Brain microvascular endothelial cell (primary cell): ENCODE measurements at regions not wholly inside any gene's neighbourhood (a gene's known extent, or its start where the extent isn't known, plus 50 kb on each side); places are given as distances from the start of the nearest gene placed in this dataset.

ENCODE experiments used
- DNase-seq: peaks from one replicate; pipeline ENCODE4 v3.0.0-alpha.2; 2020
- H3K27ac ChIP-seq: fragments of 250-450 bp; sonication (Bioruptor Pico); 2 replicates; pipeline ENCODE4 v1.5.1; 2020; ENCODE audit warnings: mild to moderate bottlenecking, moderate library complexity
- H3K27me3 ChIP-seq: fragments of 250-450 bp; sonication (Bioruptor Pico); replicated peaks from 2 replicates; pipeline ENCODE4 v1.5.1; 2020; ENCODE audit warnings: mild to moderate bottlenecking
- H3K36me3 ChIP-seq: fragments of 250-450 bp; sonication (Bioruptor Pico); replicated peaks from 2 replicates; pipeline ENCODE4 v1.5.1; 2020; ENCODE audit warnings: mild to moderate bottlenecking
- H3K4me3 ChIP-seq: 2 replicates; pipeline ENCODE4 v1.5.1; 2011; ENCODE audit warnings: low read depth, mild to moderate bottlenecking, control low read depth, low read length, moderate library complexity
- CTCF ChIP-seq: IDR thresholded peaks from 2 replicates; pipeline ENCODE4 v1.5.1; 2011; ENCODE audit warnings: low read depth, mild to moderate bottlenecking, moderate library complexity, low read length, control low read depth, inconsistent platforms; ENCODE audit errors: missing control alignments
- in situ Hi-C: cut with HindIII; loops from 2 replicates; pipeline ENCODE4 v1.10.0; 2017; ENCODE audit warnings: low sequenced_read_pairs, low pct_ligation_motif_present

DNA sequence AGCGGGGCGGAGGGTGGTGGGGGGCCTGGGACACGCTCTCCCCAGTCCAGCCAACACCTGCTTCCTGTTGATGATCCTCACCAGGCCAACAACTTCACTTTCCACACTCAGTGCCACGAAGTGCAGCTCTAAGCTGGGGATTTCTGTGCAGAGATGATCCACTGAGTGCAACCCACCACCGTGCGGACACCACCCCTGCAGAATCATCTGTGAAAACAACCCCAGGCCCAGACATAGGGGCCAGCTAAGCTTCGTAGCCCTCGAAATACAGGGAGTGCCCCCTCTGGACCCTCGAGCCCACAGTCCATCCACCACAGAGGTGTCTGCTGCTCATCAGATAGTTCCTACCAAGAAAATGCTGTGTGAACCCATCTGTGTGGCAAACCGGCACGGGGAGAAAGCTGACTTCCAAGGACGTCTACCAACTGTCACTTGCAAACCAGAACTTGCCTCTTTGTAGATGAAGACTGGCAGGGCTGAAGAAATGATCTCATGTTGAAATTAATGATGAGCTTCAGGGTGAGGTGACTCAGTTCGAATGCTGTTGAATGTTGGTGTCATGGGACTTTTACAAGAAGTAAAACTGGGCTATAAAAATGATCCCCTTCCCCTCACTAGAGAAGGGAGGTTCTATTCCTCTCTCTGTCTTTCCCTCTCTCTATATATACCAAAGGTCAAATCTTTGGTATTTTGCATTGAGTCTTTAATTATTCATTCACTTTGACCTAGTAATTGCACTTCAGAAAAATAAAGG lies 73.4 kb downstream of the MYEOV start:
- Histone ChIP-seq H3K36me3 (no peaks in the 10 kb centered on the region), H3K4me3 (no peak overlapping the region), H3K27me3 (no peaks in the 10 kb centered on the region), H3K27ac (no peak overlapping the region)
- in situ Hi-C loops, result no loop called here
- DNase-seq, result no peak
- TF ChIP-seq CTCF, result no peak

DNA sequence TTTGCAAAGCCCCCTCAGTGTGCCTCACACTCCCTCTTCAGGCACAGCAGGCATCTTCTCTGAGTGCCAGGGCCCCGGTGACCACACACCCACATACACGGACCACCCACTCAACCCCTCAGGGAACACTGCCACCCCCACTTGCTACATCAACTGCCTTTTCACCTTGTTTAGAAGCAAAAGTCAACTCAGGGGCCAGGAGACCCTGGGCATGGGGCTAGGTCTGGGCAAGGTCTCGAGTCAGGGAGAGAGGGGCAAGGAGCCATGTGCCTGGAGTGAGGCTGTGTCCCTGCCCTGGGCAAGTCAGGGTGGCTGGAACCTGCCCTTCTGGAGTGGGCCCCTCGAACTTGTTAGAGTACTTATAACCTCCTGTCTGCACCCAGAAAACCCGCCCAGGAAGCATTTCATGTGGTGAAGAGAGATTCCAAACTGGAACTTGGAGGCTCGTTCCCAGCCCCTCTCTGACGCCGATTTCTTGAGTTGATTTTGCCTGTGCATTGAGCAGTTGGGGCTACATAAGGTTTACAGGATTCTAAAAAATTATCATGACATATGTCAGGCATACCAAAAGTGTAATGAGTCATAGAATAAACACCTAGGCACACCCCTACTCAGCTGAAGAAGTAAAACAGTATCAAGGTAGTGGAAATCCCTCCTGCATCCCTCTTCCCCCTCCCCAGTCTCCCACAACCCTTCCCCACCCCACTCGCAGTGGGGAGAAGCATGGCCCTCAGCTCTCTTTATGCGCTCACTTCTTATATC lies 74.3 kb downstream of the MYEOV start:
- Histone ChIP-seq H3K36me3 (no peaks in the 10 kb centered on the region), H3K27me3 (no peaks in the 10 kb centered on the region), H3K4me3 (no peak overlapping the region), H3K27ac (no peak overlapping the region)
- in situ Hi-C loops, result no loop called here
- TF ChIP-seq CTCF, result no peak
- no peak for DNase-seq

GRCh38 chr11:69369210-69369825 lies 75.4 kb downstream of the MYEOV start:
- in situ Hi-C loops, result no loop called here
- no peak for TF ChIP-seq CTCF
- no peaks in the 10 kb centered on the region for H3K27me3 ChIP-seq
- no peak for DNase-seq
- no peak overlapping the region for H3K4me3 ChIP-seq
- H3K27ac ChIP-seq, result no peak overlapping the region
- no peaks in the 10 kb centered on the region for H3K36me3 ChIP-seq

GRCh38 chr11:69369945-69370344 lies 76.0 kb downstream of the MYEOV start:
- DNase-seq, result no peak
- no peaks in the 10 kb centered on the region for H3K36me3 ChIP-seq
- H3K27ac ChIP-seq, result no peak overlapping the region
- no peak overlapping the region for H3K4me3 ChIP-seq
- no peaks in the 10 kb centered on the region for H3K27me3 ChIP-seq
- no peak for TF ChIP-seq CTCF
- in situ Hi-C loops, result no loop called here

DNA sequence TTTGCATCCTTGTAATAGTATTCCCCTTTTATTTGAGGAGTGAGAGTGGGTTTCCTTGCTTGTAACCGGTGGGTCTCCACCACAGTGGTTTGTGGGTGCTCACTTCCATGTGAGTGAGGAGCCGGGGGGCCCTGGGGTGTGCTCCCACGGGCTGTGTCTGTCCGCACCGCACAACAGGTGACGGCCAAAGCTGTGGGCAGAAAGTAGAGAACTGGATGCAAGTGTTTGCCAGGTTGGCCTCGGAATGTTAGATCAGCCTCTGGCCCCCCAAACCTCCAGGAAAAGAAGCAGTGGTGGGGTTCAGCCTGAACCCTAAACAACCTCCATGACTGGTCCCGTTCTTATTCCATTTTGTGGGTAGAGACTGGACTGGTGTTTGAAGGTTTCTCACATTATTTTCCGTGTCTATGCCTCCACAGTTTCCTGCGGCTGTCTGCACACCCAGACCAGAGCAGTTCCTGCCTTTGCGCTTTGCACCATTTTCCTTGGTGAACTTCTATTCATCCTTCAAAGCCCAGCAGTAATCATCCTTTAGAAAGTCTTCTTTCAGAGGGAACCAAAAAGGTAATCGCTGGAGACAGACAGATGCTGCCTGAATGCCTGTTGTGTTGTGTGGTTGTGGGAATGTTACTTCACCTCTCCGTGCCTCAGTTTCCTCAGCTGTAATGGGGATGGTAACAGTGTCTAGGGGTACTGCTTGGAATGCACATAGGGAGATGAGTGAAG lies 77.2 kb downstream of the MYEOV start:
- Histone ChIP-seq H3K36me3 (no peaks in the 10 kb centered on the region), H3K27me3 (no peaks in the 10 kb centered on the region), H3K27ac (no peak overlapping the region), H3K4me3 (no peak overlapping the region)
- no peak for TF ChIP-seq CTCF
- DNase-seq, result no peak
- in situ Hi-C loops, result no loop called here
